GM13976 (cell line): ENCODE measurements at regions not wholly inside any gene's neighbourhood (a gene's known extent, or its start where the extent isn't known, plus 50 kb on each side); places are given as distances from the start of the nearest gene placed in this dataset.

Source experiments
- DNase-seq: peaks from one replicate; pipeline ENCODE4 v3.0.0; 2012; ENCODE audit warnings: low spot score
- in situ Hi-C: fragments of 300-500 bp; cut with MboI; formaldehyde crosslinking; loops from one replicate; pipeline ENCODE4 v1.12.0; 2022; ENCODE audit warnings: low sequenced_read_pairs, mixed read lengths, inconsistent platforms; ENCODE audit not compliant: unreplicated experiment
- TF ChIP-seq, protein P1 (sequence below): IDR thresholded peaks from 2 replicates; pipeline ENCODE4 v1.5.1; 2012; ENCODE audit warnings: borderline replicate concordance, mild to moderate bottlenecking; ENCODE audit not compliant: insufficient read depth; ENCODE audit errors: extremely low read depth, missing control alignments, control extremely low read depth

- in situ Hi-C loops, result no loop called here
- no peak for DNase-seq
- TF ChIP-seq, protein P1, sequence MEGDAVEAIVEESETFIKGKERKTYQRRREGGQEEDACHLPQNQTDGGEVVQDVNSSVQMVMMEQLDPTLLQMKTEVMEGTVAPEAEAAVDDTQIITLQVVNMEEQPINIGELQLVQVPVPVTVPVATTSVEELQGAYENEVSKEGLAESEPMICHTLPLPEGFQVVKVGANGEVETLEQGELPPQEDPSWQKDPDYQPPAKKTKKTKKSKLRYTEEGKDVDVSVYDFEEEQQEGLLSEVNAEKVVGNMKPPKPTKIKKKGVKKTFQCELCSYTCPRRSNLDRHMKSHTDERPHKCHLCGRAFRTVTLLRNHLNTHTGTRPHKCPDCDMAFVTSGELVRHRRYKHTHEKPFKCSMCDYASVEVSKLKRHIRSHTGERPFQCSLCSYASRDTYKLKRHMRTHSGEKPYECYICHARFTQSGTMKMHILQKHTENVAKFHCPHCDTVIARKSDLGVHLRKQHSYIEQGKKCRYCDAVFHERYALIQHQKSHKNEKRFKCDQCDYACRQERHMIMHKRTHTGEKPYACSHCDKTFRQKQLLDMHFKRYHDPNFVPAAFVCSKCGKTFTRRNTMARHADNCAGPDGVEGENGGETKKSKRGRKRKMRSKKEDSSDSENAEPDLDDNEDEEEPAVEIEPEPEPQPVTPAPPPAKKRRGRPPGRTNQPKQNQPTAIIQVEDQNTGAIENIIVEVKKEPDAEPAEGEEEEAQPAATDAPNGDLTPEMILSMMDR, result no peak
Measured at GRCh38 chrX:39174241-39174771, 373.0 kb downstream of the MID1IP1 start.

DNA sequence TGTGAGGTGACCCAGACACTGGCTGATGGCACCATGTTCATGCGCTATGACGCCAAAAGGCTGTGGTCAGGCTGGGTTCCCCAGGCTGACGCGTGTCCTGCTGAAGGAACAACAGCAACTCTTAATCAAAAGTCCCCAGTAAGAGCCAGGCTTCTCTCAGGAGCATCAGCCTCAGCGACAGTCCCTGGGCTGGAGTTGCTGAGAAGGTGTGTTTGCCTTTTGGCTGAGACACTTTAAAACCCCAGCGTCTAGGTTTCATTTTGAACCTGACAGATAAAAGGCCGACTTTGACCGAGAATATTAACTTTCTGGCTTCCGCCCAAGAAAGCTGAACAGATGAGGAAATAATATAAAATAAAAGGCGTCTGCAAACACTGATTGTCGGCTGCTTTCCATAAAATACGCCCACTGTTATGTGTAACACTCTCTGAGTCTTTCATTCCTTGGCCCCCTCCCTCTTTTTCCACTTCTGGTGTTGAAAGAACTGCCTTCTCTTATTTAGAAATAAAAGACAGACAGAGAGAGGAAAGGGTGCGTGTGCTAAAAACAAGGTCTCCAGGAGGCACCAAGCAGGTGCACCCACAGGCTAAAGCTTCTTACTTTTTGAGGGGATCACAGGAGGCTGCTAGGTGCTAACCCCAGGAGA lies 373.6 kb downstream of the MID1IP1 start:
- TF ChIP-seq, protein P1, result no peak
- no peak for DNase-seq
- in situ Hi-C loops, result no loop called here

- DNase-seq, result no peak
- in situ Hi-C loops, result no loop called here
- TF ChIP-seq, protein P1, result no peak
Measured at GRCh38 chrX:39175418-39176057, 374.3 kb downstream of the MID1IP1 start.

DNA sequence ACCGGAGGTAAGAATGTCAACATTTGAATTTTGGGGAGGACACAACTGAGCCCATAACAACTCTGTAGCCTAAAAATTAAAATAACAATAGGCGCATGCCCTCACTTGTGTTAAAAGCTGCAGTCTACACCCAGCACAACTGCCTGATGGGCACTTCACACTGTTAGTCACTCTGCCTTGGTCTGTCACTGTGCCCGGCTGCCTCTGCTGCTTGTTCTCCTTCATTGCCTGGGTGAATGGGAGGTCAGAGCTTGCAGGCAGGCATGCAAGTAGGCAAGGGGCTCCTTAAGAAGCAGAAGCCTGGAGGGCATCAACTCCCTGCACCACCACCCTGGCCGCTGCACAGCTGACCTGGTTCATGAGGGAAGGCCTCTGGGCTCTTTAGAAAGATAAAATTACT lies 374.8 kb downstream of the MID1IP1 start:
- DNase-seq, result no peak
- TF ChIP-seq, protein P1, result no peak
- in situ Hi-C loops, result no loop called here

GRCh38 chrX:39189431-39189830 lies 388.2 kb downstream of the MID1IP1 start:
- TF ChIP-seq, protein P1, result no peak
- in situ Hi-C loops, result no loop called here
- DNase-seq, result no peak

GRCh38 chrX:39194673-39195072 lies 393.4 kb downstream of the MID1IP1 start:
- TF ChIP-seq, protein P1, result no peak
- no peak for DNase-seq
- in situ Hi-C loops, result no loop called here
